HTR-8/SVneo (cell line): ENCODE measurements at regions not wholly inside any gene's neighbourhood (a gene's known extent, or its start where the extent isn't known, plus 50 kb on each side); places are given as distances from the start of the nearest gene placed in this dataset.

Experiments
- DNase-seq: peaks from one replicate; pipeline ENCODE4 v3.0.0; 2011; ENCODE audit warnings: low spot score, mixed read lengths; ENCODE audit not compliant: insufficient read length
- FAIRE-seq: peaks from 2 replicates; lab custom pipeline; 2011; peaks lifted over from hg19 to GRCh38; lab: Jason Lieb, UNC

DNA sequence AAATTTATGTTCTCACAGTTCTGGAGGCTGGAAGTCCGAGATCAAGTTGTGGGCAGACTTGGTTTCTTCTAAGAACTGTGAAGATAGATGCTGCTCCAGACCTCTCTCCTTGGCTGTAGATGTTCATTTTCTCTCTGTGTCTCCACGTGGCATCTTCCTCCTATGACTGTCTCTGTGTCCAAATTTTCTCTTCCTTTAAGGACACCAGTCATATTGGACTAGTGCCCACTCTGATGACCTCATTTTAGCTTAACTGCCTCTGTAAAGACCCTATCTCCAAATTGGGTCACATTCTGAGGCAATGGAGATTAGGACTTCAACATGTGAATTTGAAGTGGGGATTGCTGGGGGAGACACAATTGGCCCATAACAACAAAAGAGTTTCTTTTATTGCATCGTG, 125.3 kb upstream of the ETS2 start:
- FAIRE-seq (no peak), DNase-seq (no peak)

- no peak for FAIRE-seq
- DNase-seq = no peak
These were observed 122.5 kb upstream of the ETS2 start for GRCh38 chr21:38683222-38683621.

DNA sequence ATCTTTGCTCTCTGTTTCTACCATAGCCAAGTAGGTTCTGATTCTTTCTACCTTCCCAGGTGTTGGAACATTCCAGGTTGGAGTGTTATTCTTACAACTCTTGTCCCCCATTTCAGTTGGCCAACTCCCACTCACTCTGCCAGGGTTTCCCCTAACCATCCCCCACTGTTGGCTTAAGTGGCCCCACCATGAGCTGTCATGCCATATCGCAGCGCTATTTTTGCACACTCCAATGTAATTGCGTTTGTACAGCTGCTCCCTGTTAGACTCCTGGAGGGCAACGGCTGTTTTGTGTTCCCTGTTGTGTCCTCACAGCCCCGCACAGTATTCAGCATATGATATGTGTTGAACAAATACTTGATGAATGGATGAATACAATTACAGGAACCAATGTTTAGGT, 117.7 kb upstream of the ETS2 start:
- FAIRE-seq (no peak), DNase-seq (no peak)

- FAIRE-seq (no peak), DNase-seq (no peak)
These were observed 114.1 kb upstream of the ETS2 start for GRCh38 chr21:38691631-38692030.

DNA sequence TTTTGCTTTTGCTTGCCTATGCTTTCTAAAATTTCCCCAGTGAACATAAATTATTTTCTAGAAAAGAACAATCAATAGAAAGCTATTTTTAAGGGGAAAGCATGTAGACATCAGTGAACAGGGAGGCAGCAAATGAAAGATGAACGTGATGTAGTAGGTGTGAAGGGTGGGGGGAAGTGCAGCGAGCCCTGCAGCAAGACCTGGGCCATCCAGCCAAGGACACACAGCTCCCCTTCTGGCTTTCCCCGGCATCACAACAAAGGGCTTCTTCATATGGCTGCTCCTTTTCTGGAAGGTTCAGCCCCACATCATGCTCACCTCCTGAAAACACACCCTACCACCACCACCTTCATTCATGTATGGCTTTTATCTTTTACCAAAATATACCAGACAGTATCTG, 109.2 kb upstream of the ETS2 start:
- DNase-seq (no peak), FAIRE-seq (no peak)

DNA sequence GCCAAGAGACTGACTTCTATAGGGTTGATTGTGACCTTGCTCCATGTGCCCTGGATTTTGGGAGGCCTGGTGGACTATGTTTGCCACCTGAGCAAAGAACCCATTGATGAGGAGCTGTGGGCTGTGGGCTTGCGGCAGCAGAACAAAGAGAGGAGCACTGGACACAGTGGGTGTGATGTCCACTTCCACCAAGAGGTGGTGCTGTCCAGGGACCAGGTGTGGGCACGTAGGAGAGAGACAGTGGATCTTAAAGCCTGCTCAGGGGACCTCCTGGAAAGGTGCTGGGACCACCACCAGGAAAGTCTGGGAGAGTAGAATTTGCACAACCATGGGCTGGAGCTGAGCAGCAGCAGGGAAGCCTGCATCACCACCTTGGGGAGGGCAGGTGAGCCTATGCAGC, 106.7 kb upstream of the ETS2 start:
- FAIRE-seq = no peak
- DNase-seq = no peak

- DNase-seq = no peak
- no peak for FAIRE-seq
These were observed 103.5 kb upstream of the ETS2 start for GRCh38 chr21:38702196-38702595.

- DNase-seq = no peak
- FAIRE-seq = no peak
These were observed 95.9 kb upstream of the ETS2 start for GRCh38 chr21:38709876-38710275.

- FAIRE-seq = no peak
- peak; percentile 20 for DNase-seq
These were observed 93.7 kb upstream of the ETS2 start for GRCh38 chr21:38712071-38712470.

DNA sequence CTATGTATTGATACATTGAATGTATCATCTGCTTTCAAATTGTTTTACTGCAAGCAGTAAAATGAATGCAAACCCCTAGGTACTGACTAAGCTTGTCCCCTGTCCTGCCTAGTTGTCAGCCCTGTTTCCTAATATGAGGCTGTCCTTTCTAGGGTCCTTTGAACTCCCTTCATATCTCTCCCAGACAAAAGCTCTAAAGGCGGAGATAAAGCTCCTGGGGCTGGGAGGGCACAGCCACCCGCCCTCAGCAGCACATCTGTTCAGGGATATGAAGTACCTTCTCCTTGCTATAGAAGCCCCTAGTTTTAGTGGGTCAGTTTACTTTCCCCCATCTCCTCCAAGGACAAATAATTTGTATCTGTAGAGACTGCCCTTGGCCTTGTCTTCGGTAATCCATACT, 93.1 kb upstream of the ETS2 start:
- FAIRE-seq (no peak), DNase-seq (no peak)

GRCh38 chr21:38714039-38714817, 91.5 kb upstream of the ETS2 start:
- DNase-seq (no peak), FAIRE-seq (no peak)

- FAIRE-seq (no peak), DNase-seq (no peak)
These were observed 90.7 kb upstream of the ETS2 start for GRCh38 chr21:38714999-38715398.

DNA sequence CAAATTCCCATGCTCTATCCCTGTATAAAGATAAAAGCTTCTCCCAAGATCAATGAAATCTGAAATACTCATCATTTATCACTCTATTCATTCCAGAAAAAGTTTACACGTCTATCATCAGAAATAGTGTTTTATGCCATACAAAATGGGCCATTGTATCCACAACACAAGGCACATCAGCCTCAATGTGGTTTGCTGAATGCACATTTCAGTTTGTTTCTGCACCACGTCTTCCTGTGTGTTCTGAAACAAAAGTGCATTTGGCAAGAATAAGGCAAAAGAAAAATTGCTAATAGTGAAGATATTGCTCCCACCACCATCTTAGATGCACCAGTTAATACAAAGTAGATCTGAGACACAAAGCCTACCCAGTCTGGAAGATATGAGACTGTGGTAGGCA, 89.6 kb upstream of the ETS2 start:
- no peak for DNase-seq
- FAIRE-seq = no peak

DNA sequence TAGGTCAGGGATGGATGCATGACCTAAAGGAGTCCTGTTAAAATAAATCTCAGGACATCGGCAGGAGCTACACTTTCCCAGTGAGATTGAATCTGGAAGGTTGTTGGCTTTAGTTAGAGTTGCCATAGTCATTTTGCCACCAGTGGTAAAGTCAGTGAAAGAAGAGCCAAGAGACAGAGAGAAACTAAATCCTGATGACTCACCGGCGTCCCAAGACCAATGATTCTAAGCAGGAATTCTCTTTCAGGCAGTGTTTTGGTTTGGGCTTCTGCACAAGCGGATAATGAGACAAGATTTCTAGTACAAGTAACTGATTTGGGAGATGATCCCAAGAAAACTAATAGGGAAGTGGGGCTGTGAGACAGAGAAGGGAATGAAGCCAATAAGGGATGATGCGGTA, 88.8 kb upstream of the ETS2 start:
- DNase-seq (no peak), FAIRE-seq (no peak)

DNA sequence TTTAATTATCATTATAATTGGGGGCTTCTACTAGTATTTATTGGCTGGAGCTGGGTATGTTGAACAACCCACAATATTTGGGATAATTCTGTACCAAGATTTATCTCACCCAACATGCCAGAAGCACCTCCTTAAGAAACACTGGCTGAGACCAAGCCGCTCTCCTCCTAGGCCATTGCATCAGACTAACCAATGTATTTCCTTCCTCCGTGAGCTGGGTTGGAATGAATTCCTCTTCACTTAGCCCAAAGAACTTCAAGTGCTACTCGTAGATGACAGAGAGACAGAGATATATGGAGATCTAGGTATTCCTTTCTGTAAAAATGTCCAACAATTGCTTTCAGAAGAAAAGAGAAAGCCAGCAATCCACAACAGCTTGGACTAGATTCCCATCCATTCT, 87.2 kb upstream of the ETS2 start:
- DNase-seq (no peak), FAIRE-seq (no peak)

DNA sequence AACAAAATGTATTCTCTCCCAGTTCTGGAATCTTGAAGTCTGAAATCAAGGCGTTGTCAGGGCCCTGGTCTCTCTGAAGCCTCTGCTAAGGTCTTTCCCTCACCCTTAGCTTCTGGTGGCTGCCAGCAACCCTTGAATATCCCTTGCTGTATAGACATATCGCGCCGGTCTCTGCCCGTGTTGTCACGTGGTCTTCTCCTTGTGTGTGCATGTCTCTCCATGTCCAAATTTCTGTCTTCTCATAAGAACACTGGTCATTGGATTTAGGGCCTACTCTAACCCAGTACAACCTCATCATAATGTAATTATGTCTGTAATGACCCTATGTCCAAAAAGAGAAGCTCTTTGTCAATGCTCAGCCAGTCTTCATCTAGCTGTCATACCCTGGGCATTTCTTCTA, 85.7 kb upstream of the ETS2 start:
- no peak for FAIRE-seq
- DNase-seq = no peak

DNA sequence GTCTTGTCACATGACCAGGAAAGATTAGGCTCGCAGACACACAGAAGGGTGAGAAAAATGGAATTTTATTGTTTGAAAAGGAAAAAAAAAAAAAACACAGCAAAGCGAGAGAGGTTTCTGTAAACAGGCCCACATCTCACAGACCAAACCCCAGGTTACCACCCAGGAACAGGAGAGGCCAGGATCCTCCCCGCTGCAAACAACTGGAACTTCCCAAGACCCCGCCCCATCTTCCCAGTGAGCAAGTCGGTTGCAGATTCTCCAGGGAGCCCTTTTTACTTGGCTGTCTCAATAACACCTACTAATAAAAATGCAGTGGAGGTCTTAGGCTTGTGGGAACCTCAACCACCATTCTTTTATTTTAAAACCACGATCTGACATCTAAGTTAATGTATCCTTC, 84.7 kb upstream of the ETS2 start:
- no peak for FAIRE-seq
- no peak for DNase-seq

DNA sequence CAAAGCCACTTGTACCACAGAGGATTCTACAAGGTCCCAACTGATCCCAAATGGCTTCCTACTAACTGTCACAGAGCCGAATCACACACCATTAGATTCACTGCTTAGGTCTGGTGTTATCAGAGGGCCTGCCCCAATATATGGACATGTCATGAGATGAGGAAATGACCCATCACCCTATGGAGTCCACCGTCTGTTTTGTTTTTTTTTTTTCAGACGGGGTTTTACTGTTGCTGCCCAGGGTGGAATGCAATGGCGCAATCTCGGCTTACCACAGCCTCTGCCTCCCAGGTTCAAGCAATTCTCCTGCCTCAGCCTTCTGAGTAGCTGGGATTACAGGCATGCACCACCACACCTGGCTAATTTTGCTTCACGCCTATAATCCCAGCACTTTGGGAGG, 83.8 kb upstream of the ETS2 start:
- FAIRE-seq (no peak), DNase-seq (peak; percentile 21)

DNA sequence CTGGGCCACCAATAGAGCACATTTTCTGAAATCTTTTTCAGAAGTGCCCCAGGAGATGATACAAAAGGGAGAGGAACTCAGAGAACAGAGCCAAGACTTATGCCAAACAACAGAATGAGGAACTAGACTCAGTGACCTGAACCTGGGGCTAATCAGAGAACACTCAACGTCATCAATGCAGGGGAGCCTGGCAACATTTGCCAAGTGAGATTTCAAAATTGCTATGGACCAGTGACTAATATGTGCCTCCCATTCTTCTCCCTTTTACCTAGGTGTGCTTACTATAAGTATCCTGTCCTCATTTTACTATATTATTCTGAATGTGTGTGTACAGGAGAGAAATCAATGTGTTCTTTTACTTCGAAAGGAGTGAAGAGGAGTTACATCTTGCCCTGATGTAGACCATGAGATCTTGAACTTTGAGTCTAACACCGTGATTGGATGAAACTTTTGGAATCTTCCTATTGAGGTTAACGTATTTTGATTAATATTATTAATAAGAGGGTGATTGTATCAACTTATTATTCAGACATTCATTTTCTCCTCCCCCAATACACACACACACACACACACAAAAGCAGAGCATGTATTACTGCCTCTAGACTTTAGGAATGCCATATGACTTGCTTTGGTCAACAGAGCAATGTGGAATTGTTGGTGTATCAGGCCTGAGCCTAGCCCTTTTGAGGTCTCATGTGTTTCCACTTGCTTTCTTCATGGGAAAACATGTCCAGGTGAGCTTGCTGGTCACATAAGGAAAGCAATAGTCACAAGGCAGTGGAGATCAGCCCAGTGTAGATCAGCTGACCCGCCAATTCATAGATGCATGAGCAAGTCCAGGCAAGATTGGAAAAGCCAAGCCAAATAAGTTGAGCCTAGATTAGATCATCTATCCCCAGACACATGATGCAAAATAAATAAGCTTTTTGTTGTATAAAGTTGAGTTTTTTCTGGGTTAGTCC, 80.3 kb upstream of the ETS2 start:
- DNase-seq (no peak), FAIRE-seq (no peak)

GRCh38 chr21:38726482-38726881, 79.2 kb upstream of the ETS2 start:
- no peak for DNase-seq
- no peak for FAIRE-seq

DNA sequence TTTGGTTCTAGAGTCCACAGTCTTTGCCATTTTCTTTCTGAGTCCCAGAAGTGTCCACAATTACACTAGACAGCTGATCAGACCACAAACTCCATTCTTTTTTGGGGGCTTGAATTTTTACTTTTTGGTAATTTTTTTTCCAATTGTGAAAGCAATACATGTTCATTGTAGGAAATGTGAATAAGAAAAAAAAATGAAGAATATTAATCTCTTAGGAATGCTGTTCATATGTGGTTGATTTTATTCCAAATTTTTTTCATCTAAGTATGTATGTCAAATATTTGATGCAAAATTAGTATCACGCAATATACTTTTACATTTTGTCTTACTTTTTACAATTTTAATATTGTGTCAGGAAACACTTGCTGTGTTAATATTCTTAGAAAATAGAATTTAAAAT, 76.4 kb upstream of the ETS2 start:
- FAIRE-seq (no peak), DNase-seq (no peak)
